GM18909 (cell line): ENCODE measurements at regions not wholly inside any gene's neighbourhood (a gene's known extent, or its start where the extent isn't known, plus 50 kb on each side); places are given as distances from the start of the nearest gene placed in this dataset.
"Not testable (repeated sequence)": the region's sequence is repeated elsewhere in the genome, so short reads cannot be mapped to it uniquely, and the experiment has no call there.

Experiments used
- ATAC-seq: cut with Tn5 transposase; IDR thresholded peaks from one replicate; pipeline ENCODE4 v1.9.1; 2021; ENCODE audit warnings: mild to moderate bottlenecking; ENCODE audit not compliant: unreplicated experiment, poor library complexity

GRCh38 chr14:55841625-55842024 lies 261.6 kb downstream of the KTN1 start:
- ATAC-seq: no peak

DNA sequence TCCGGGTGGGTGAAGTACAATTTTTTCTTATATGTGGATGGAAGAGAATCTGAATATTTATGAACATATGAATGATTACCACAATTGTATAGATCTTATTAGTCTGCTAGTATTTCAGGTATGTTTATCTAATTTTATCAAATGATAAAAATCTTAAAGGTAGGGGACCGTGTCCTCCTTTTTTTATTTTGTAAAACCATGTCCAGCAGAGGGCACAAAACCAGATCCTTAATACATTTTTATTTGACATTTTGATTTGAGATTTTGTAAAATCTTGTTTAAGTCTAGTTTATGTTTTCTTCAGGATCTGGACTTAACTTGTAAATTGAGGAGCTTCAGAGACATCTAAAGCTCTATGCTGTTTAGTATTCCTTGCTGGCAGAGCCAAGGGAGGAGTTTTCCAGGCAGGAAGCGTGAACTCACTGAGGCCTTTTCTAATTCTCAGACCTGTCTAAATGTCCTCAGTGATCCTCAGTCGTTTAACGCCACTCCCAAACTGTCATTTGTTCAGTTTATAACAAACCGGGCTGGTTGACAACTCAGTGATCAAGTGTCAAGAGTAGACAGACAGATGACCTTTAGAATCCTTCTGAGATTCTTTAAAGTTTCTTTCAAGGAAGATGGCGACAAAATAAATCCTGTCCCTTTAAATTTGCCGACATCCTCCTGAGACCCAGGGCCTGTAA lies 263.9 kb downstream of the KTN1 start:
- ATAC-seq: no peak

GRCh38 chr14:55845963-55846825 lies 266.2 kb downstream of the KTN1 start:
- ATAC-seq: no peak

GRCh38 chr14:55846826-55847446 lies 266.9 kb downstream of the KTN1 start:
- ATAC-seq: no peak

GRCh38 chr14:55847766-55848165 lies 267.8 kb downstream of the KTN1 start:
- ATAC-seq: no peak

DNA sequence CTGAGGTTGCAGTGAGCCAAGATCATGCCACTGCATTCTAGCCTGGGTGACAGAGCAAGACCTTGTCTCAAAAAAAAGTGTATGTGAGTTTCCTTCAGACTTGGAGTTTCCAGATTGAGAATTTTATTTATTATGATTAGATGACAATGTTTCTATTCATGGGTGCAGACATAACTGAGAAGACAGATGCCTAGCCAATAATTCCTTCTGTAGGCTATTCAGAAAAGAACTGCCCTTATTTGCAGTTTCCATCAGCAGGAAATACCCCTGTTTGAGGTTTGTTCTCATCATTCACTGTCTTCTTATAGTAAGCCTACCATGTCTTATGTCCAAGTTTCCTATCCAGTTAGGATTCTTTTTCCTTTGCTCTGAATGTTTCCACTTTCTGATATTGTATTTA lies 269.0 kb downstream of the KTN1 start:
- ATAC-seq: no peak

- no peak for ATAC-seq
These were observed 268.4 kb upstream of the PELI2 start for GRCh38 chr14:55849833-55850232.

GRCh38 chr14:55850825-55851241 lies 267.4 kb upstream of the PELI2 start:
- no peak for ATAC-seq

GRCh38 chr14:55851301-55851700 lies 266.9 kb upstream of the PELI2 start:
- ATAC-seq: no peak

DNA sequence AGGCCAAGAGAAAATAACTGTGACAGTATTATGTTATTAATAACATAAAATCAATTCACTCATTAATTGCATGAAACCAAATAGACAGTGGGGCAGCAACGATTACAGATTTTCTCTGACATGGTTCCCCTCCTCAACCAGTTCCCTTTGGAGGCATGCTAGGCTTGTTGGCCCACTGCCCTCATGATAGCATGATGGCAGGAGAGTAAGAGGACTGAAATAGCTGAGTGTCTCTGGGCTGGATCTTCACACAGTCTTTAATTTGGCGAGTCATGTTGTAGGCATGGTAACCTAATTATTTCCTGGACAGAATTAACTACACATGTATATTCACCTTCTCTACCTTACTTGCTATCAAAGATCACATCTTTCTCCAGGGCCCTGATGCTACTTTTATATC lies 266.2 kb upstream of the PELI2 start:
- ATAC-seq: no peak

DNA sequence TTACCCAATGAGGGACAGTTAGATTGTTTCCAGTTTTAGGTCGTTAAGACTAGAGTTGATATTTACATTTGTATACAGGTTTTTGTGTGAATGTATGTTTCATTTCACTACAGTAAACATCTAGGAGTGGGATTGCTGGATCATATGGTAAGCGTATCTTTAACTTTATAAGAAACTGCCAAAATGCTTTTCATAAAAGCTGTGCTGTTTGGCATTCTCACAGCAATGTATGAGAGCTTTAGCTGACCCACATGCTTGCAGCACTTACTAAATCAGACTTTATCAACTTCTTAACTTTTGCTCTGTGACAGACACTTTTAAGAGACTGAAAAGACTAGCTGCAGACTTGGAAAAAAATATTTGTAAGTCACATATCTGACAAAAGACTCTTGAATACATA lies 262.5 kb upstream of the PELI2 start:
- no peak for ATAC-seq

DNA sequence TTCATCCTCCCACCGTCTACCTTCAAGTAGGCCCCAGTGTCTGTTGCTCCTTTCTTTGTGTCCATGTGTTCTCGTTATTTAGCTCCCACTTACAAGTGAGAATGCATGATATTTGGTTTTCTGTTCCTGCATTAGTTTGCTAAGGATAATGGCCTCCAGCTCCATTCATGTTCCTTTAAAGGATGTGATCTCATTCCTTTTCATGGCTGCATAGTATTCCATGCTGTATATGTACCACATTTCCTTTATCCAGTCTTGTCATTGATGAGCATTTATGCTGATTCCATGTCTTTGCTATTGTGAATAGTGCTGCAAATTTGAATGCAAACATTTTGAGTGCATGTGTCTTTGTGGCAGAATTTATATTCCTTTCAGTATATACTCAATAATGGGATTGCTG lies 259.6 kb upstream of the PELI2 start:
- ATAC-seq: no peak

- ATAC-seq: not testable (repeated sequence)
These were observed 256.6 kb upstream of the PELI2 start for GRCh38 chr14:55861561-55861960.

DNA sequence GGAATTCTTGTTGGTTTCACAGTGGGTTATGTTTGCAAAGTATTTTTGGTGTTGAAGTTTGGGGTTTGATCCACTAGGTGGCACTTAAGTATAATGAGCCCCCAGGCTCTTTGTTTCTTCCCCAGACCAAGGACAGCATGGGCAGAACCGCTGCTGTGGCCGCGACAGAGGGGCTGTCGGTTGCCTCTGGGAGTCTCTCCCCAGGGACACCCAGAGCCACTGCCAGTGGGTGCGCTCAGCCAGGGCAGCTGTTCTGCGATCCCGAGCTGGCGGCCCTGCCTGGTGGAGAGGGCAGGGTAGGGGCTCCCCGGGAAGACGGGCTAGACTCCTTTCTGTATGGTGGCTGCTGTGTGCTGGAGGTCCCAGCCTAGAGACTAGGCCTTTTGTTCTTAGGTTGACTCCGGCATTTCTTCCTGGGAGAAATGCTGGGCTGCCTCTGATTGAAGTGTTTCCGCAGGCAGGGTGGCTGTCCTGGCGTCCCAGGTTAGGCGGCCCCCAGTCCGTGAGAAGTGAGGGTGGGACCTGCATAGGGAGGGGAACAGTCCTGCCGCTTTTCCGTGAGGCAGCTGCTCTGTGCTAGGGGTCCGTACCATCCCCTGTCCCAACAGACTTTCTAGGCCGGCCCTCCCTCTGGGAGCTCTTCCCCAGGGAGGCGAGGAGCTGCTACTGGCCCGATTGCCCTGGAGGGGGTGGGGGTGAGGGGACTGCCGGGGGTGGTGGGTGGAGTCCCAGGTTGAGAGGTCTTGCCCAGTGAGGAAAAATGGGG lies 253.1 kb upstream of the PELI2 start:
- ATAC-seq: no peak

DNA sequence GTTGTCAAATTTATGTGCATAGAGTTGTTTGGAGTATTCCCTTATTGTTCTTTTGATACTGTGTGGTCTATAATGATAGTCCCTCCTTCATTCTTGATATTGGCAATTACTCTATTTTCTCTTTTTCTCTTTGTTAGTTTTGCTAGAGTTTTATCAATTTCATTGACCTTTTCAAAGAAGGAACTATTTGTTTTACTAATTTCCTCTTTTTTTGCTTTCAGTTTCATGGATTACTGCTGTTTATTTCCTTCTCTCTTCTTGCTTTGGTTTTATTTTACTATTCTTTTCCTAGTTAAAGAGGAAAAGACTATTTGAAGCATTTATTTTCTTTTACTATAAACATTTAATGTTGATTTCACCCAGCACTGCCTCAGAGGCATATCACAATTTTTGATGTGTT lies 250.9 kb upstream of the PELI2 start:
- ATAC-seq: no peak

DNA sequence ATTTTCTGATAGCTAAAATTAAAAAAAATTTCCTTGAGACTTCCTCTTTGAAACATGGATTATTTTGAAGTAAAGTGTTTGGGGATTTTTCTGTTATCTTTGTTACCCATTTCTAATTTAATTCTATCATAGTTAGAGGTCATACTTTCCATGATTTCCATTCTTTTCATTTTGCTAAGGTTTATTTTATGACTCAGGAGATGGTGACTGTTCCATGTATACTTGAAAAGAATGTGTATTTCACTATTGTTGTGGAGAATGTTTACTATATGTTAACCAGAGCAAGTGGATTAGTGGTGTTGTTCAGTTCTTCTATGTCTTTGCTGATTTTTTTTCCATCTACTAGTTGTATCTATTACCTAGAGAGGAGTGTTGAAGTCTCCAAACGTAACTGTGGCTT lies 250.5 kb upstream of the PELI2 start:
- ATAC-seq: no peak

DNA sequence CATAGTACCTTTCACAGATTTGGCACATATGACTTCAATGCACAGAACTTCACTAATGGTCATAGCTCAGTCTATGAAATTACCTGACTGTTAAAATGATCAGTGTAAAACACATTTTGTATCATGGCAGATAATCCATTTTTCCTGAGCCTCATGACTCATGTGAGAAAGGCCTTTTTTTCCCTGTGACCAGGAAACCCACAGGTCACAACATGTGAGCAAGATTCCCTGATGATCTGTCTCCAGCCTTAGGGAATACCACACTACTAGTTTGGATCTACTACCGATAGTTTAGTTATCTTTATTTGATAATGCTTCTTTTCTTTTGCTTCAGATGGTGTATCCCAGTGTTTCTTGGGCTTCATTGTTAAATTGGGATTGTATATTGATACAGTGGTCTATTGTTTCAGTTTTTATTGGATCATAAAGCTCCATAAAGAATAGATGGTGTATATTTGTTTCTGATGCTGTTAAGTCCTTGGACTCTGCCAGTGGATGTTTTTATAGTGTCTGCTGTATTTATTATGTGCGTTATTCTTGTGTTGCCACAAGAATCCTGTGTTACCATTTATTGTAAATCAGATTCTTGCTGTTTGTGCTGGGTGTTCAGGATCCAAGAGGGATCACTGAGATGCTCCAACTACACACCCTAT lies 248.7 kb upstream of the PELI2 start:
- no peak for ATAC-seq

- ATAC-seq: no peak
These were observed 245.0 kb upstream of the PELI2 start for GRCh38 chr14:55873169-55873568.

DNA sequence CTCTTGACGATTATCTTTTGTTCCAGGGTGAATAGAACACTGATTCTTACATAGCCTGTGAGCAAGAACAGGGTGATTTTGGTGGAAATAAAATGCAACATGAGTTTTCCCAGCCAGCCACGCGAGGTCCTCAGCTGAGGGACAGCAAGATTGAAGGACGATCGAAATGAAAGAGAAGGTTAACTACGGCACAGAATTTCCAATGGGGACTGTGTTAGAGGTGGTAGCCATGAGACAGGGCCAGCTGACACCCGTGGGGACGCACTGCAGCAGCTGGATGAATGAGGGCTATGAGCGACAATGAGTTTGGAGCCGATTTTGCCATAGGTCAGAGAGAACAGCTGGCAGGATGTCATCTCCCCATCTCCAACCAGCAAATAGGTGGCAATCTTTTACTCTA lies 243.4 kb upstream of the PELI2 start:
- ATAC-seq: no peak

GRCh38 chr14:55877942-55878341 lies 240.3 kb upstream of the PELI2 start:
- ATAC-seq: no peak
